GM21619 (cell line): ENCODE measurements at regions not wholly inside any gene's neighbourhood (a gene's known extent, or its start where the extent isn't known, plus 50 kb on each side); places are given as distances from the start of the nearest gene placed in this dataset.

Experiments used
- ATAC-seq: cut with Tn5 transposase; IDR thresholded peaks from one replicate; pipeline ENCODE4 v1.9.1; 2021; ENCODE audit not compliant: unreplicated experiment

GRCh38 chr1:228964178-228965089 lies 229.2 kb downstream of the RHOU start:
- ATAC-seq, result no peak

GRCh38 chr1:228968891-228969606 lies 233.8 kb downstream of the RHOU start:
- ATAC-seq, result no peak

- ATAC-seq, result no peak
Observed at GRCh38 chr1:228969953-228970800, 234.9 kb downstream of the RHOU start.

GRCh38 chr1:228972576-228972975 lies 237.3 kb downstream of the RHOU start:
- ATAC-seq, result no peak

GRCh38 chr1:228974273-228974672 lies 239.0 kb downstream of the RHOU start:
- no peak for ATAC-seq

- ATAC-seq, result no peak
Observed at GRCh38 chr1:228975238-228975907, 240.1 kb downstream of the RHOU start.

- ATAC-seq, result no peak
Observed at GRCh38 chr1:228976316-228976715, 241.0 kb downstream of the RHOU start.

GRCh38 chr1:228977307-228977706 lies 242.0 kb downstream of the RHOU start:
- ATAC-seq, result no peak

GRCh38 chr1:228977741-228978140 lies 242.5 kb downstream of the RHOU start:
- no peak for ATAC-seq

GRCh38 chr1:228978484-228979324 lies 243.4 kb downstream of the RHOU start:
- ATAC-seq, result no peak

GRCh38 chr1:228979325-228979699 lies 244.0 kb downstream of the RHOU start:
- no peak for ATAC-seq

GRCh38 chr1:228979774-228980173 lies 244.5 kb downstream of the RHOU start:
- ATAC-seq, result no peak

- ATAC-seq, result no peak
Observed at GRCh38 chr1:228980232-228980937, 245.1 kb downstream of the RHOU start.

GRCh38 chr1:228982637-228983036 lies 247.4 kb downstream of the RHOU start:
- ATAC-seq, result no peak

- no peak for ATAC-seq
Observed at GRCh38 chr1:228983231-228983660, 248.0 kb downstream of the RHOU start.

GRCh38 chr1:228983661-228984060 lies 248.4 kb downstream of the RHOU start:
- no peak for ATAC-seq

GRCh38 chr1:228984107-228984506 lies 248.8 kb downstream of the RHOU start:
- ATAC-seq, result no peak

- no peak for ATAC-seq
Observed at GRCh38 chr1:228984646-228985631, 249.7 kb downstream of the RHOU start.
